Limb (tissue), 2 donors: ENCODE measurements at regions not wholly inside any gene's neighbourhood (a gene's known extent, or its start where the extent isn't known, plus 50 kb on each side); places are given as distances from the start of the nearest gene placed in this dataset.
A peak's percentile ranks its signal among the peaks of the same experiment; 100 is the strongest.

ENCODE experiments used
- DNase-seq, 2 donors: peaks; one replicate each; pipeline ENCODE4 v3.0.0-alpha.2; 2016; ENCODE audit errors: extremely low spot score in 2 of 2

GRCh38 chr4:24244663-24245490 is 339.5 kb downstream of the DHX15 start:
- peak; percentile 54 for DNase-seq

DNA sequence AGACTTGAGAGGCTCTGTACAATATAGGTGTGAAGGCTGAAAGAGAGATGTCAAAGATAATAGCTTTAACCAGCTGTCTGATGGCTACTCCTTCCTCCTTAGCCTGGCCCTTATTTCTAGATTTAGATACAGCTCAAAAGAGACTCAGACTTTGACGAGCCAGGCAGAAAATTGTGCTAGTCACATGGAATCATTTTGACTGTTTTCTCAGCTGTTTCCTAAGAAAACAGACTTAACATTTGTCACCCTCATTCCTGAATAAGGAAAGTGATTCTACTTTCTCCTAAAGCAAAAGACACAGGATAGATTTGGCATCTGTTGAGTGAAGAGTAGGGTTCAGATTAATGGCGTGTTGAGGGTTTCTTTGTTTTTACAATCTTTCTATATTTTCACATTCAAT is 340.7 kb downstream of the DHX15 start:
- no peak for DNase-seq

DNA sequence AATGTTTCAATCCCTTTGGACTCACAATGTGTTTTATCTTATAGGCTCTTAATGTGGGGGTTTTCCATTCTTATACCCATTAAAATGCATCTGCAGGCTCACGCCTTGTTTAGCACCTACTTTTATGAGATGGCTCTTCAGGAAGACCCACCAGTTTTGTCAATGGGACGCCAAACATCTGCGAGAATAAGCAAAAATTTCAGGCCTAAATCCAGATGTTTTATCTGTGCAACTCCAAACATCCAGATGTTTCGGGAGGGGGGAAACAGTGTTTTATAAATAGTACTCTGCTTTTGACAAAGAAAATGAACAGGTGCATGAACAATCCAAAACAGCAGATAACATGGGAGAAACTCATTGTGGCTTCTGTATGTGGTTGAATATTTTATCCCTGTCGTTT is 342.8 kb downstream of the DHX15 start:
- no peak for DNase-seq

DNA sequence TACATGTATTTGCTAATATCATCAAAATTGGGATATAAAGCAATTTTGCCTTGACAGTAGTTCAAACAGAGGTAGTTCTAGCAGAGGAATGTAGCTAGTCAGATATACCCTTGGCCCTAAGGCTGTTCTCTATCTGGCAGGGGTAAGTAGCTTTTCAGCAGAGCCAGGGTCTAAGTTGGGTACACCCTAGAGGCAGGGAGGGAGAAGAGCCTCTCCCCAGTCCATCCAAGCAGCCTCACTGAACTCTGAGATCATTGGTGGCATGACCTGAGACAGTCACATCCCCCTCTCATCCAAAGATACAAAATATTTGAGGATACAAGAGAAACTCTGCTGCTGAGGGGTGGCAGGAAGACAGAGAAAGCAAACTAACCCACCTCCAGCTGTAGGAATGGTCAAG is 343.7 kb downstream of the DHX15 start:
- DNase-seq = no peak

- no peak for DNase-seq
These were observed 346.6 kb downstream of the DHX15 start for GRCh38 chr4:24237709-24238108.

GRCh38 chr4:24236532-24236931 is 346.7 kb upstream of the PPARGC1A start:
- no peak for DNase-seq

DNA sequence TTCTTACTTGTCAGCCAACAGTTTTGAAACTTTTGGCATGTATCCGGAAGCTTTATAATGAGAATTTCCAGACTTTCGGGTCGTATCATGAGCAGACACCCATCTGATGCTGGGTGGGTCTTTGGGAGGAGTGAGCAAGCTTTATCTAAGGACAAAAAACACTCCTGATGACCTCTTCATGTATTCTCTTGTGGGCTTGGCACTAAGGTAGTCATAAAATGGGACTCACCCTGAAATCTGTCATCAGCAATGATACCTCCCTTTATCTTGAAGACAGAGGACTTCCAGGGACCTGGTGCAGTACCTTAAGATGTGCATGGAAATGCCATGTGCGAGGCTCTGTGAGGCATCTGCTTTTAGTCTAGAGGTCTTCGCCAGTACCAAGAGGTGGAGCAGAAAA is 346.3 kb upstream of the PPARGC1A start:
- no peak for DNase-seq

GRCh38 chr4:24235618-24236017 is 345.8 kb upstream of the PPARGC1A start:
- DNase-seq = no peak

DNA sequence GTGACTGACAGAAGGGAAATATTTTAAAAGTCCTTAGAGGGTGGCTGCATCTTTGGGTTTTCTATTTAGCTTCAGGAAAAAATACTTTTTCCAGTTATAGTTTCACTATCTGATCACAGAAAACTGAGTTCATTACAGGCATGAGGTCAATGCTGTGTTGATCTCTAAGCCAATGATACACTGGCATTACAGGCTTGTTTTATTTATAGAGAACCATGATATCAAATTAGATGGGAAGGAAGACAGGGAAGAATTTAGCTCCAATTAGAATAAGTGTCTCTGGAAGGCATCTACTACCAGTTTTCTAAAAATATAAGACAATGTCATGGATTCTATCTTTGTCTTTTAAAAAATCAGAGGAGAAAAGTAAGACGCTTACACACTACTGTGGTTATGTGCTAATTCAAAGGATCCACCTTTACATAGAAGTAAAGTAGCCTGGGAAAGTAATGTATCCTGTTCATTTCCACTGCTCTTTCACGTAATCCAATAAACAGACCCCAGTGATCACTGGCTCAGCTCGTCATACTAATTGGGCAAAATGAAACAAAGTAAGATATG is 344.5 kb upstream of the PPARGC1A start:
- DNase-seq = no peak

GRCh38 chr4:24230955-24231354 is 341.1 kb upstream of the PPARGC1A start:
- no peak for DNase-seq

DNA sequence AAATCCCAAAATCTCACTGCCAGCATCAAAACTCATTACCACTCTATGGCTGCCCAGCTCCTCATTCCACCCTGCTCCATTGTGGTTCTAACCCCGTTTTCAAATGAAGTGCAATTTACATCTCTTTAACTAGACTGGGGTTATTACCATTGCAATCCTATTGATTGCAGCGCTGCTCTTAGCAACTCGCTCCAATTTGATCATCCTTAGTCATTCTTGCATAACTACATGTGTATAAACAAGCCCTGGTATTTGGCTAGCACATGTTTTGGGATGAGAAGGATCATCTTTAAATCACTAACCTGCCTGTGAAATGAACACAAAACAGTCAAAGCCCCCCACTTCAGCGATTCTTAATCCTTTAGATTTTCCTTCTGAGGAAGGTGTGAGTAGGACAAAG is 340.1 kb upstream of the PPARGC1A start:
- no peak for DNase-seq

GRCh38 chr4:24228692-24229091 is 338.8 kb upstream of the PPARGC1A start:
- DNase-seq = no peak

- DNase-seq = no peak
These were observed 336.8 kb upstream of the PPARGC1A start for GRCh38 chr4:24226667-24227066.

GRCh38 chr4:24226023-24226422 is 336.2 kb upstream of the PPARGC1A start:
- no peak for DNase-seq

DNA sequence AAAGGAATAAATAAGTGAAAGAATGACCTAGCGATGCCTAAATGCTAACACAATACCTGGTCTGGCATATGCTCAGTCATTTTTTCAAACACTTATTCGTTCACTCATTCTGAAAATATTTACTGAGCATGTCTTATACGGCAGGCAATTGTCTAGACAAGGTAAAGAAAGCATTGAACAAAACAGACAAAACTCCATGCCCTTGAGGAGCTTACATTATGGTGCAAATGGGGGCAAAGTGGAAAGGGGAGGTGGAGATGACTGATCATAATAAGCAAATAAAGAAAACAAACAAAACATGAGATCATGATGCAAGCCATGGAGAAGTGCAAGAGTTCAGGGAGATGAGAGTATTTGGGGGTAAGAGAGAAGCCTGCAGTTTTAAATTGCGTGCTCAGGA is 334.6 kb upstream of the PPARGC1A start:
- no peak for DNase-seq

GRCh38 chr4:24219209-24219608 is 329.4 kb upstream of the PPARGC1A start:
- no peak for DNase-seq

- no peak for DNase-seq
These were observed 328.7 kb upstream of the PPARGC1A start for GRCh38 chr4:24218566-24218965.

DNA sequence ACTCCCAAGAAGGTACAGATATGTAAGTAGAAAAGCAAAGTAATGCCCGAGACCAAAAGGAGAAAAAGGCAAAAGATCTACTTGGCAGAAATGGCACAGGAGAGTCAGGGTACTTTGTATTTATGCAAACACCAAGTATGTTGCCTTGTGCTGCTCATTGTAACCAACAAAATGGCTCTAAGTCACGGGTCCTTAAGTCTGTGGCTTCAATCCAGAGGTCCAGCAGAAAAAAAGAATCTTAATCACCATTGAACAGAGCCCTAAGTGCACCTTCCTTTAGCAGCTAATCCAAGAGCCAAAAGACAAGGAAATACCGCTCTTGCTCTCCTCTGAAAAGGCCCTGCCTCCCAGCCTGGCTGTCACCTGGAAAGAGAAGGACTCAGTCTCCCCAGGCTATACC is 324.9 kb upstream of the PPARGC1A start:
- DNase-seq = no peak

DNA sequence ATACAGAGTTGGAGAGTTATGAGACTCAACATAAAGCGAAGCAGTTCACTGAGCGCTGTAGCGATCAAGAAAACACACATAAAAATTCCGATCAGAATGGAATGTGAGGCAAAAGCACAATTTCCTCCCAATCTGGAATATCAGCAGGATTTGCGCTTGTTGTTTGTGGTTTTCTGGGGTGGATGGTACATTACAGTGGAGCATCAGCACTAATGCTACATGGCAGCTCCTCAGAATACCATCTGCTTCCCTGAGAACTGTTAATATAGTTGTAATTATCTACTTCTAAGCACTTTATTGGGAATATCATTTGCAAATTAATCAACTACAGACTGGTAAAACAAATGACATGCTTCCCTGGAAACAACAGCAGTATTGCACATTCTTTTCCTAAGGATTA is 324.1 kb upstream of the PPARGC1A start:
- no peak for DNase-seq

DNA sequence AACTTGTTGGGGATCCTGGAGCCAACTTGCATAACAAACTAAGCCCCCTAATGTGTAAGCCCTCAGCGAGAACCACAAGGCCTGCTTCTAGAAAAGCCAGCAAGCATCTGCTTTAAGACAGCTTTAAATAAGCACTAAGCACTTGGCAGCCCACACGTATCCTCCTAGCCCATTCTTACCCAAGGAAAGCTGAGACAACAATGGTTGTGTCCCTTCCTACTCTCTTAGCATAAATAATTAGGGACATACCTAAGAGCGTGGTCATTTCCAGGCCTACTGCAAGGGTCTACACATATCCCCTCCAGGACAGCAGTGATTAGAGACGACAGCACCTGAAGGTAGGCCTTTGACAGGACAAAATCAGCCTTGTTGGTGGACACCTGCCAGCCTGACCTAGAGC is 322.8 kb upstream of the PPARGC1A start:
- DNase-seq = no peak

DNA sequence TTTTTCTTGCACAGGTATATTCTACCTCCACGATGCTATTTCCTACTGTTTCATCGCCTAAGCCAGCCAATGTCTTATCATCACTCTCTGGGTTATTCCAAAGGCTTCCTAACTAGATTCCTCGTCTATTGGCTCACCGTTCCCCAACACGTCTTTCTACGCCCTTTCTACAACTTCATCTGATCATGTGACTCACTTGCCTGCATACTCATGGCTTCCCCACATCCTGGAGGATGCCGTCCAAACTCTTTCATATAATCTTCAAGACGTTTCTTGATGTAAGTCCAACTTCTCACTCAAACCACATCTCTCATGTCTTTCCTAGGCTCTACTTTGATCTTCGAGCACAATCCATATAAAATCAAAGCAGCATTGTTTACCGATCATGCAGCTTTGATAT is 322.0 kb upstream of the PPARGC1A start:
- DNase-seq = no peak

DNA sequence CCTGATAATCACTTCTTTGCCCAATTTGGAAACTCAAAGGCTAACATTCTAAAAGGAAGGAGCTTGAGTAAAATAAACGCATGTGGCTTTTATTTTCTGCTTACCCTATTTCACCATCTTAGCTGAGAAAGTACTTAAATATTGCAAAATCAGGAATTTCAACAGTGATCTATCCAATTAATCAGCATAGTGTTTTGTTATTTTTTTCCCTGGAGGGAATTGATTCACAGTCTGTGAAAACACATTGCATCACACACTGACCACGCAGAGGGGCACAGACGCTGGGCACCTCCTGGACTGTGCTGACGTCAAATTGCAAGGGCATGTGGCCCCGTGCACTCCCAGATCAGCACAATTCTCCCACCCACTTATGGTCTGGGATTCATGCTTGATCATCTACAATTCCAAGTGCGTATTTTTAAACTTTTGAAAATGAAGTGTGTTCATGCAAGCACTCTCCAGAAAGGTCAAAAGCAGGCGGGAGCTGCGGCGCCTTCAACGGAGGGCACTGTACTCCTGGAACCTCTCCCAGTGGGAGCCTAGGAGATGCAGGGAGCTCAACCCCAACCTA is 320.6 kb upstream of the PPARGC1A start:
- no peak for DNase-seq

GRCh38 chr4:24209906-24210305 is 320.1 kb upstream of the PPARGC1A start:
- DNase-seq = no peak
